HepG2 (cell line): ENCODE measurements at regions not wholly inside any gene's neighbourhood (a gene's known extent, or its start where the extent isn't known, plus 50 kb on each side); places are given as distances from the start of the nearest gene placed in this dataset.

Experiments
- ATAC-seq: fragments of 200-7000 bp; cut with Tn5 transposase; 3 replicates; pipeline ENCODE4 v1.9.1; 2020; ENCODE audit warnings: mild to moderate bottlenecking, moderate library complexity
- BruUV-seq: library from RNA; stranded (reverse); fragments of 400-500 nt; replicated peaks from 2 replicates; lab custom pipeline; 2021; lab: Mats Ljungman, UMichigan
- CTCF ChIA-PET: fragments of 300-600 bp; formaldehyde crosslinking; extraction: SDS; loops from one replicate; lab custom pipeline; 2021; ENCODE audit warnings: low total read pairs, inconsistent platforms, low intra/inter-chr PET ratio; lab: Yijun Ruan, JAX
- POLR2A ChIA-PET: fragments of 350-600 bp; sonication (Branson Sonifier 250); formaldehyde crosslinking; loops from one replicate; lab custom pipeline; 2020; ENCODE audit warnings: antibody characterized with exemption, inconsistent platforms; lab: Yijun Ruan, JAX
- DNase-seq: peaks from one replicate; pipeline ENCODE4 v3.0.0-alpha.2; 2015; ENCODE audit warnings: low spot score
- FAIRE-seq: peaks from 3 replicates; lab custom pipeline; 2011; peaks lifted over from hg19 to GRCh38; lab: Jason Lieb, UNC
- H2AFZ ChIP-seq: one replicate; pipeline ENCODE4 v1.6.1; 2011; ENCODE audit warnings: low read length, inconsistent platforms
- H3K27ac ChIP-seq: fragments of 300-600 bp; 3 replicates; pipeline ENCODE4 v1.8.0; 2011; ENCODE audit warnings: mixed run types, mild to moderate bottlenecking, mixed read lengths, low read length, inconsistent platforms; ENCODE audit not compliant: insufficient read depth; ENCODE audit errors: extremely low read length
- H3K27me3 ChIP-seq, 2 experiments: fragments of 200-600 bp in 1 of 2; 2 replicates in 1 of 2; 3 replicates in 1 of 2; pipeline versions ENCODE4 v1.6.0 to v1.8.0; 2011; ENCODE audit warnings: low read length in 2 of 2, mild to moderate bottlenecking in 2 of 2, moderate library complexity in 2 of 2, inconsistent platforms in 1 of 2; ENCODE audit not compliant: insufficient read depth in 2 of 2, control insufficient read depth in 1 of 2
- H3K36me3 ChIP-seq, 2 experiments: fragments of 200-600 bp in 1 of 2; replicated peaks in 1 of 2; 2 replicates in 1 of 2; 3 replicates in 1 of 2; pipeline versions ENCODE4 v1.5.1 to v1.8.0; 2011; ENCODE audit warnings: low read length in 2 of 2, inconsistent platforms in 1 of 2; ENCODE audit not compliant: insufficient read depth in 2 of 2, control insufficient read depth in 1 of 2
- H3K4me1 ChIP-seq: 2 replicates; pipeline ENCODE4 v1.5.1; 2012; ENCODE audit warnings: low read length, inconsistent platforms; ENCODE audit not compliant: insufficient read depth
- H3K4me2 ChIP-seq: 2 replicates; pipeline ENCODE4 v1.6.0; 2011; ENCODE audit warnings: low read depth, low read length, inconsistent platforms
- H3K4me3 ChIP-seq, 3 experiments: fragments of 200-600 bp in 1 of 3; sonication (generic), shearing (Covaris generic) in 1 of 3; replicated peaks in 1 of 3; 2 replicates each; pipeline ENCODE4 v1.5.1; 2011 to 2016; ENCODE audit warnings: low read length in 3 of 3, inconsistent platforms in 2 of 3, low read depth in 2 of 3, mild to moderate bottlenecking in 2 of 3, control low read depth in 1 of 3, mixed read lengths in 1 of 3; ENCODE audit not compliant: insufficient read depth in 1 of 3
- H3K79me2 ChIP-seq: one replicate; pipeline ENCODE4 v1.6.1; 2011; ENCODE audit warnings: low read length, inconsistent platforms; ENCODE audit not compliant: insufficient read depth
- H3K9ac ChIP-seq: 2 replicates; pipeline ENCODE4 v1.6.0; 2011; ENCODE audit warnings: mild to moderate bottlenecking, low read depth, low read length, inconsistent platforms; ENCODE audit not compliant: insufficient read depth
- H3K9me3 ChIP-seq: 2 replicates; pipeline ENCODE4 v1.5.1; 2012; ENCODE audit warnings: mild to moderate bottlenecking, low read length
- H4K20me1 ChIP-seq: 2 replicates; pipeline ENCODE4 v1.6.0; 2011; ENCODE audit warnings: inconsistent platforms, mild to moderate bottlenecking, low read length, moderate library complexity; ENCODE audit not compliant: insufficient read depth
- EEA1 ChIP-seq: sonication (generic); formaldehyde crosslinking; IDR thresholded peaks from 2 replicates; pipeline ENCODE4 v1.5.1; 2020; ENCODE audit warnings: mild to moderate bottlenecking, missing genetic modification reagents, borderline replicate concordance
- GTF2F1 ChIP-seq: fragments of 150-350 bp; IDR thresholded peaks from 2 replicates; pipeline ENCODE4 v1.6.1; 2014; ENCODE audit warnings: low read length
- HDAC2 ChIP-seq: sonication (generic); formaldehyde crosslinking; IDR thresholded peaks from 2 replicates; pipeline ENCODE4 v1.4.0; 2020; ENCODE audit warnings: missing genetic modification reagents
- PRPF4 ChIP-seq: fragments of 200-400 bp; formaldehyde crosslinking; IDR thresholded peaks from 2 replicates; pipeline ENCODE4 v1.6.1; 2016; ENCODE audit warnings: low read length, low read depth; ENCODE audit not compliant: poor library complexity, severe bottlenecking
- SOX13 ChIP-seq, 3 experiments: fragments of 450-650 bp in 1 of 3; sonication (generic) in 1 of 3; formaldehyde crosslinking in 1 of 3; IDR thresholded peaks in 2 of 3; conservative IDR thresholded peaks in 1 of 3; 2 replicates each; pipeline versions ENCODE4 v1.5.0 to v1.6.1; 2016 to 2020; ENCODE audit warnings: antibody characterized with exemption in 1 of 3, mild to moderate bottlenecking in 1 of 3, missing compliant biosample characterization in 1 of 3, missing genetic modification reagents in 1 of 3, moderate library complexity in 1 of 3
- SRF ChIP-seq: IDR thresholded peaks from 2 replicates; pipeline ENCODE4 v1.6.1; 2011; ENCODE audit warnings: mild to moderate bottlenecking, low read depth, low read length, moderate library complexity
- ZBTB7B ChIP-seq: sonication (generic); formaldehyde crosslinking; IDR thresholded peaks from 2 replicates; pipeline ENCODE4 v1.4.0; 2020; ENCODE audit warnings: missing genetic modification reagents
- ZNF329 ChIP-seq: sonication (generic); formaldehyde crosslinking; IDR thresholded peaks from 2 replicates; pipeline ENCODE4 v1.9.0; 2021; ENCODE audit warnings: low read depth, mild to moderate bottlenecking, missing genetic modification reagents
- WGBS: methylation state at CpG from one replicate; pipeline ENCODE4 v1.1.6; 2017; ENCODE audit warnings: low lambda C conversion rate; 5-methylcytosine and 5-hydroxymethylcytosine counted together
- in situ Hi-C: cut with HindIII; loops from 2 replicates; pipeline ENCODE4 v1.10.0; 2017; ENCODE audit warnings: low pct_unique_long_range_greater_than_20kb; ENCODE audit not compliant: extremely low pct_ligation_motif_present
- intact Hi-C: fragments of 100-400 bp; cut with micrococcal nuclease; formaldehyde crosslinking; loops from one replicate; pipeline ENCODE4 v1.10.0; 2022; ENCODE audit not compliant: unreplicated experiment
- TF ChIP-seq, protein P1 (sequence below): IDR thresholded peaks from 2 replicates; pipeline ENCODE4 v1.6.1; 2016; ENCODE audit warnings: low read depth
- TF ChIP-seq, protein P2 (sequence below), 2 experiments: fragments of 450-650 bp in 1 of 2; sonication (generic) in 1 of 2; formaldehyde crosslinking in 1 of 2; IDR thresholded peaks; 2 replicates each; pipeline versions ENCODE4 v1.6.1 to v1.8.0; 2016 to 2022; ENCODE audit warnings: antibody characterized with exemption in 1 of 2, mild to moderate bottlenecking in 1 of 2, missing genetic modification reagents in 1 of 2
- TF ChIP-seq, protein P3 (sequence below): sonication (generic); formaldehyde crosslinking; IDR thresholded peaks from 2 replicates; pipeline ENCODE4 v1.5.0; 2020; ENCODE audit warnings: mild to moderate bottlenecking, missing genetic modification reagents

DNA sequence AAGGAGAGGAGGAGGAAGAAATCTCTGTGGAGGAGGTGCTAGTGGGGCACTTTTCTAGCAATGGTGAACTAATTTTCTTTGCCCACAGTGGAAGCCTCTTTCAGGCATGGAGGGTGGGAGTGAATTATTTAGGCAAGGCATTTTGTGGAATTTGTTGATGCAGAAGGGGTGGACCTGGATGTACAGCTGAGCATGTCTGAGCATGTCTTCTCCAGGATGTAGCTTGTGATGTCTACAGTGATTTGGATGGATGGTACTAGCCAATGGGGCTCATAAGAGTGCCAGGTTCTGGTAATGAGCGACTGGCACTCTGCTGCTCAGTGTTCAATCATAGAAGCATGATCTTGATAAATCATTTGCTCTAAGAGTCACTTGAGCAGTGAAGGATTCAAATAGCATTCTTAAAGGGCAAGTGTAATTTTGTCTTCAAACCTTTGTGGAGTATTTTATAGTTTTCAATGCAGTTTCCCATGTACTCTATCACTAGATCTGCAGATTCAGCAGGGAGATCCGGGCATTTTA lies 153.9 kb upstream of the LMO4 start:
- H3K4me2 ChIP-seq = no peak overlapping the region
- no peaks in the 10 kb centered on the region for H3K4me1 ChIP-seq
- no peak for DNase-seq
- WGBS = 4% methylated on average over 2 of the region's 2 CpGs
- no peak for FAIRE-seq
- in situ Hi-C loops = no loop called here
- no peaks in the 10 kb centered on the region for H3K9me3 ChIP-seq
- no peak overlapping the region for H3K27ac ChIP-seq
- no peaks in the 10 kb centered on the region for H4K20me1 ChIP-seq
- H3K27me3 ChIP-seq = peaks cover 2 to 26% of the 10 kb centered on the region in 2 experiments
- H3K9ac ChIP-seq = no peak overlapping the region
- H3K4me3 ChIP-seq = no peak overlapping the region
- intact Hi-C loops = no loop called here
- ChIA-PET POLR2A (no interaction called here), CTCF (no interaction called here)
- no peak for ATAC-seq
- no peaks in the 10 kb centered on the region for H3K79me2 ChIP-seq
- no TSS peak for BruUV-seq
- H3K36me3 ChIP-seq = no peaks in the 10 kb centered on the region
- H2AFZ ChIP-seq = no peak overlapping the region
- no peak for TF ChIP-seq GTF2F1
- no peak for TF ChIP-seq PRPF4
- no peak for TF ChIP-seq ZNF329 (CRISPR knock-in tag)
- no peak for TF ChIP-seq EEA1
- TF ChIP-seq ZBTB7B (CRISPR knock-in tag) = no peak
- TF ChIP-seq, protein P1, sequence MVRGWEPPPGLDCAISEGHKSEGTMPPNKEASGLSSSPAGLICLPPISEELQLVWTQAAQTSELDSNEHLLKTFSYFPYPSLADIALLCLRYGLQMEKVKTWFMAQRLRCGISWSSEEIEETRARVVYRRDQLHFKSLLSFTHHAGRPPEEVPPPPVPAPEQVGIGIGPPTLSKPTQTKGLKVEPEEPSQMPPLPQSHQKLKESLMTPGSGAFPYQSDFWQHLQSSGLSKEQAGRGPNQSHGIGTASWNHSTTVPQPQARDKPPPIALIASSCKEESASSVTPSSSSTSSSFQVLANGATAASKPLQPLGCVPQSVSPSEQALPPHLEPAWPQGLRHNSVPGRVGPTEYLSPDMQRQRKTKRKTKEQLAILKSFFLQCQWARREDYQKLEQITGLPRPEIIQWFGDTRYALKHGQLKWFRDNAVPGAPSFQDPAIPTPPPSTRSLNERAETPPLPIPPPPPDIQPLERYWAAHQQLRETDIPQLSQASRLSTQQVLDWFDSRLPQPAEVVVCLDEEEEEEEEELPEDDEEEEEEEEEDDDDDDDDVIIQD (CRISPR knock-in tag) = no peak
- no peak for TF ChIP-seq SOX13 (IDR thresholded peaks at IDR 0.05)
- TF ChIP-seq SOX13 (CRISPR knock-in tag; conservative IDR thresholded peaks at IDR 0.05 in 1 of 2, IDR thresholded peaks at IDR 0.05 in 1 of 2) = no peak
- TF ChIP-seq HDAC2 = no peak
- no peak for TF ChIP-seq SRF
- TF ChIP-seq, protein P2, sequence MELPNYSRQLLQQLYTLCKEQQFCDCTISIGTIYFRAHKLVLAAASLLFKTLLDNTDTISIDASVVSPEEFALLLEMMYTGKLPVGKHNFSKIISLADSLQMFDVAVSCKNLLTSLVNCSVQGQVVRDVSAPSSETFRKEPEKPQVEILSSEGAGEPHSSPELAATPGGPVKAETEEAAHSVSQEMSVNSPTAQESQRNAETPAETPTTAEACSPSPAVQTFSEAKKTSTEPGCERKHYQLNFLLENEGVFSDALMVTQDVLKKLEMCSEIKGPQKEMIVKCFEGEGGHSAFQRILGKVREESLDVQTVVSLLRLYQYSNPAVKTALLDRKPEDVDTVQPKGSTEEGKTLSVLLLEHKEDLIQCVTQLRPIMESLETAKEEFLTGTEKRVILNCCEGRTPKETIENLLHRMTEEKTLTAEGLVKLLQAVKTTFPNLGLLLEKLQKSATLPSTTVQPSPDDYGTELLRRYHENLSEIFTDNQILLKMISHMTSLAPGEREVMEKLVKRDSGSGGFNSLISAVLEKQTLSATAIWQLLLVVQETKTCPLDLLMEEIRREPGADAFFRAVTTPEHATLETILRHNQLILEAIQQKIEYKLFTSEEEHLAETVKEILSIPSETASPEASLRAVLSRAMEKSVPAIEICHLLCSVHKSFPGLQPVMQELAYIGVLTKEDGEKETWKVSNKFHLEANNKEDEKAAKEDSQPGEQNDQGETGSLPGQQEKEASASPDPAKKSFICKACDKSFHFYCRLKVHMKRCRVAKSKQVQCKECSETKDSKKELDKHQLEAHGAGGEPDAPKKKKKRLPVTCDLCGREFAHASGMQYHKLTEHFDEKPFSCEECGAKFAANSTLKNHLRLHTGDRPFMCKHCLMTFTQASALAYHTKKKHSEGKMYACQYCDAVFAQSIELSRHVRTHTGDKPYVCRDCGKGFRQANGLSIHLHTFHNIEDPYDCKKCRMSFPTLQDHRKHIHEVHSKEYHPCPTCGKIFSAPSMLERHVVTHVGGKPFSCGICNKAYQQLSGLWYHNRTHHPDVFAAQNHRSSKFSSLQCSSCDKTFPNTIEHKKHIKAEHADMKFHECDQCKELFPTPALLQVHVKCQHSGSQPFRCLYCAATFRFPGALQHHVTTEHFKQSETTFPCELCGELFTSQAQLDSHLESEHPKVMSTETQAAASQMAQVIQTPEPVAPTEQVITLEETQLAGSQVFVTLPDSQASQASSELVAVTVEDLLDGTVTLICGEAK (IDR thresholded peaks at IDR 0.05) = no peak
- TF ChIP-seq, protein P2 (CRISPR knock-in tag; IDR thresholded peaks at IDR 0.05) = no peak
- TF ChIP-seq, protein P3, sequence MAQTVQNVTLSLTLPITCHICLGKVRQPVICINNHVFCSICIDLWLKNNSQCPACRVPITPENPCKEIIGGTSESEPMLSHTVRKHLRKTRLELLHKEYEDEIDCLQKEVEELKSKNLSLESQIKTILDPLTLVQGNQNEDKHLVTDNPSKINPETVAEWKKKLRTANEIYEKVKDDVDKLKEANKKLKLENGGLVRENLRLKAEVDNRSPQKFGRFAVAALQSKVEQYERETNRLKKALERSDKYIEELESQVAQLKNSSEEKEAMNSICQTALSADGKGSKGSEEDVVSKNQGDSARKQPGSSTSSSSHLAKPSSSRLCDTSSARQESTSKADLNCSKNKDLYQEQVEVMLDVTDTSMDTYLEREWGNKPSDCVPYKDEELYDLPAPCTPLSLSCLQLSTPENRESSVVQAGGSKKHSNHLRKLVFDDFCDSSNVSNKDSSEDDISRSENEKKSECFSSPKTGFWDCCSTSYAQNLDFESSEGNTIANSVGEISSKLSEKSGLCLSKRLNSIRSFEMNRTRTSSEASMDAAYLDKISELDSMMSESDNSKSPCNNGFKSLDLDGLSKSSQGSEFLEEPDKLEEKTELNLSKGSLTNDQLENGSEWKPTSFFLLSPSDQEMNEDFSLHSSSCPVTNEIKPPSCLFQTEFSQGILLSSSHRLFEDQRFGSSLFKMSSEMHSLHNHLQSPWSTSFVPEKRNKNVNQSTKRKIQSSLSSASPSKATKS (CRISPR knock-in tag) = no peak
